ENCODE measurements at regions not wholly inside any gene's neighbourhood (a gene's known extent, or its start where the extent isn't known, plus 50 kb on each side); places are given as distances from the start of the nearest gene placed in this dataset.

DNA sequence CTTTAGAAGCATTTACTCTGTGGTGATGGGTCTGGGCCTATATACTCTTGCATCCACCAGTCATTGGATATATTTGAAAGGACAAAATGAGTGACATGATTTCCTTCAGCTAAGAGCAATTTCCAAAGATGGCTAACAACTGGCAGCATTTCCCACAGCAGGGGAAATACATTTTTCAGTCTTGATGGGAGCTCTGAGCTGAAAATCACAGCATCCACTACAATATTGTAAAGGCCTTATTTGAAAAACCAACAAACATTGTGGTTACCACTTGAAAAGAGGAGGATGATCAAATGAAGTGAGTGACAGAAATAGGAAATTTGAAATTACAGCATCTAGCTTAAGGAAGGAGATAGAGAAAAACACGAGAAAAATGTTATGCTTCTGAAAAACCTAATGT, 705.0 kb upstream of the EPHA7 start:
- no peaks in the 10 kb centered on the region for H3K4me1 ChIP-seq
- TF ChIP-seq, protein P1, sequence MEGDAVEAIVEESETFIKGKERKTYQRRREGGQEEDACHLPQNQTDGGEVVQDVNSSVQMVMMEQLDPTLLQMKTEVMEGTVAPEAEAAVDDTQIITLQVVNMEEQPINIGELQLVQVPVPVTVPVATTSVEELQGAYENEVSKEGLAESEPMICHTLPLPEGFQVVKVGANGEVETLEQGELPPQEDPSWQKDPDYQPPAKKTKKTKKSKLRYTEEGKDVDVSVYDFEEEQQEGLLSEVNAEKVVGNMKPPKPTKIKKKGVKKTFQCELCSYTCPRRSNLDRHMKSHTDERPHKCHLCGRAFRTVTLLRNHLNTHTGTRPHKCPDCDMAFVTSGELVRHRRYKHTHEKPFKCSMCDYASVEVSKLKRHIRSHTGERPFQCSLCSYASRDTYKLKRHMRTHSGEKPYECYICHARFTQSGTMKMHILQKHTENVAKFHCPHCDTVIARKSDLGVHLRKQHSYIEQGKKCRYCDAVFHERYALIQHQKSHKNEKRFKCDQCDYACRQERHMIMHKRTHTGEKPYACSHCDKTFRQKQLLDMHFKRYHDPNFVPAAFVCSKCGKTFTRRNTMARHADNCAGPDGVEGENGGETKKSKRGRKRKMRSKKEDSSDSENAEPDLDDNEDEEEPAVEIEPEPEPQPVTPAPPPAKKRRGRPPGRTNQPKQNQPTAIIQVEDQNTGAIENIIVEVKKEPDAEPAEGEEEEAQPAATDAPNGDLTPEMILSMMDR (IDR thresholded peaks at IDR 0.05): no peak
- TF ChIP-seq POLR2A (IDR thresholded peaks at IDR 0.05): no peak
- H3K36me3 ChIP-seq (ENCODE audit: low read depth, missing control alignments): no peaks in the 10 kb centered on the region
- DNase-seq: no peak
- intact Hi-C loops (cut with DNase I; ENCODE audit: low total_unique reads): no loop called here
- H3K9me3 ChIP-seq: no peaks in the 10 kb centered on the region
- no peak overlapping the region for H3K4me3 ChIP-seq
- no peaks in the 10 kb centered on the region for H3K27me3 ChIP-seq
- 88 to 98% methylated on average over 1 of the region's 1 CpG for WGBS, 2 donors
- no peak overlapping the region for H3K27ac ChIP-seq

DNA sequence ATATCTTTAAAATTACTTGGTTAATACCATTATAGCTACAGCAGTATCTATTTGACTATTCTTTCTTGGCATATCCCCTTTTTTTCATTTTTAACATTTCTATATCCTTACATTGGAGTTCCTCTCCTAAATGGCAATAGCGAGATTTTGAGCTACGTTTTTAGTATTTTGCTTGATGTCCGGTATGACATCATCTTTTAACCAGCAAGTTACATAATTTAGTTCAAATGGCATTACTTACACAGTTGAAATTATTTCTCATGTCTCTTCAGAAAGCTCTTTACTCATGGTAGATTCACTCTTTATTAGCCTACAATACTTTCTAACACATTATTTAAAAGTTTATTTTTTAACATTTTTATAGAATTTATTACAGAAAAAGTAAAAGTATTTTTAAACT, 701.7 kb upstream of the EPHA7 start:
- H3K4me1 ChIP-seq: no peaks in the 10 kb centered on the region
- intact Hi-C loops (cut with DNase I; ENCODE audit: low total_unique reads): no loop called here
- H3K9me3 ChIP-seq: no peaks in the 10 kb centered on the region
- no peak overlapping the region for H3K27ac ChIP-seq
- no peak overlapping the region for H3K4me3 ChIP-seq
- no peak for DNase-seq
- H3K36me3 ChIP-seq (ENCODE audit: low read depth, missing control alignments): no peaks in the 10 kb centered on the region
- no peaks in the 10 kb centered on the region for H3K27me3 ChIP-seq
- no peak for TF ChIP-seq POLR2A (IDR thresholded peaks at IDR 0.05)
- TF ChIP-seq, protein P1 (IDR thresholded peaks at IDR 0.05): no peak
- 88 to 93% methylated on average over 3 of the region's 3 CpGs for WGBS, 2 donors

DNA sequence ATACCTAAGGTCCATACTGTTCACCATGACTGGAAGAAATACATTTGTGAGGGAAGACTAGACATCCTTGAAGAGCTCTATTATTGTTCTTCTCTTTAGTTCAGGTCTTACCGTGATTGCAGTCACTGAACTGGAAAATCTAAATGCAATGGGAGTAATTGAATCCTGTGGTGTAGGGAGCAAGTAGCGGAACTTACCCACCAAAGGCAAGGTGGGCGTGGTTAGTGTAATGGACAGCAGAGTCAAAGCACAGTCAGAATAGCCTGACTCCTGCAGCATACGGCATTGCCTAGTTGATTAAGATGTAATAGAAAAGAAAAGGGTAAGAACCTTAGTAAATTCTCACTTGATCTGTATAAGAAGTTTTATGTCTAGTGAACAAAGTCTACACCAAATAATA, 679.7 kb upstream of the EPHA7 start:
- Histone ChIP-seq H3K4me3 (no peak overlapping the region), H3K27me3 (no peaks in the 10 kb centered on the region), H3K4me1 (no peaks in the 10 kb centered on the region), H3K27ac (no peak overlapping the region), H3K36me3 (ENCODE audit: low read depth, missing control alignments) (no peaks in the 10 kb centered on the region), H3K9me3 (no peaks in the 10 kb centered on the region)
- no peak for DNase-seq
- intact Hi-C loops (cut with DNase I; ENCODE audit: low total_unique reads): no loop called here
- TF ChIP-seq, protein P1 (IDR thresholded peaks at IDR 0.05): no peak
- TF ChIP-seq POLR2A (IDR thresholded peaks at IDR 0.05): no peak
- 82 to 91% methylated on average over 4 of the region's 4 CpGs for WGBS, 2 donors

DNA sequence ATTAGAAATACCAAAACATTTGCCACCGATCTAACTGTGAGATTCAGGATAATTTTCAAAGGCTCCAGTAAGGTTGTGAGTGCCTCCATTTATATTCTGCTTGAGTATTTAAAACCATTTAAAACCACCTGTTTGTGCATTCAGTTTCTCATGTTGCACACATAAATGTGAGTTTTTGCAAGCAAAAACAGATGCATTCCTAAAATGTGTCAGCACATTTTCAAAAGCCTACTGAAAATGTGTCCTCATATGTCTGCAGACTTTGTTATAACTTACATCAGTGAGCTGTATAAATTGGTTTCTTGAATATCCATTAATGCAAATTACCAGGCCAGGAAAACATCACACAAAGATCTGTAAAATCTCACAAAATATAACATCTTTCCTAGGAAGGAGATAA, 676.6 kb upstream of the EPHA7 start:
- TF ChIP-seq, protein P1 (IDR thresholded peaks at IDR 0.05): no peak
- no peak for TF ChIP-seq POLR2A (IDR thresholded peaks at IDR 0.05)
- Histone ChIP-seq H3K27ac (no peak overlapping the region), H3K9me3 (no peaks in the 10 kb centered on the region), H3K27me3 (no peaks in the 10 kb centered on the region), H3K36me3 (ENCODE audit: low read depth, missing control alignments) (no peaks in the 10 kb centered on the region), H3K4me3 (no peak overlapping the region), H3K4me1 (no peaks in the 10 kb centered on the region)
- intact Hi-C loops (cut with DNase I; ENCODE audit: low total_unique reads): no loop called here
- WGBS, 2 donors: 45 to 93% methylated on average over 1 of the region's 1 CpG
- no peak for DNase-seq

DNA sequence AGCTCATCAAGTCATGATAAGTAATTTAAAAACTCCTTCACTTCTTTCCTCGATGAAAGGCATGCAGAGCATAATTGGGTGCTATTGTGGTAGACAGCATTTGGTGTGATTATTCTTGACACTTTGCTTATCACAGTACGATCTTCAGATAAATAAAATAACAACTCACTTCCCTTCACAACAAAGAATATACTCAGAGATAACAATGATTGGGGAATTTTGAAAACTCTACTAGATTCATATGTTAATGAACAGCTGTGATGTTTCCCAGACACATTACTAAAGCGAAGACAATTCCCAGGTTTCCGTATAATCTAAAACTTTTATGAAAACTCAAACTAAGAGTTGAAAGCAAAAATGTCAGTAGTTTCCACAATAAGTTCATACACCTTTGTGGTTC, 670.6 kb upstream of the EPHA7 start:
- H3K27me3 ChIP-seq: no peaks in the 10 kb centered on the region
- no peak overlapping the region for H3K27ac ChIP-seq
- no peaks in the 10 kb centered on the region for H3K9me3 ChIP-seq
- 68 to 84% methylated on average over 4 of the region's 4 CpGs for WGBS, 2 donors
- intact Hi-C loops (cut with DNase I; ENCODE audit: low total_unique reads): no loop called here
- no peaks in the 10 kb centered on the region for H3K4me1 ChIP-seq
- TF ChIP-seq POLR2A (IDR thresholded peaks at IDR 0.05): no peak
- TF ChIP-seq, protein P1 (IDR thresholded peaks at IDR 0.05): no peak
- H3K4me3 ChIP-seq: no peak overlapping the region
- no peak for DNase-seq
- no peaks in the 10 kb centered on the region for H3K36me3 ChIP-seq (ENCODE audit: low read depth, missing control alignments)
